ENCODE measurements at regions not wholly inside any gene's neighbourhood (a gene's known extent, or its start where the extent isn't known, plus 50 kb on each side); places are given as distances from the start of the nearest gene placed in this dataset.
"Not testable (repeated sequence)": the region's sequence is repeated elsewhere in the genome, so short reads cannot be mapped to it uniquely, and the experiment has no call there.

- no peak for DNase-seq
Measured at GRCh38 chr6:166718516-166718915, 91.5 kb upstream of the RPS6KA2 start.

GRCh38 chr6:166716910-166717617 lies 90.0 kb upstream of the RPS6KA2 start:
- no peak for DNase-seq

DNA sequence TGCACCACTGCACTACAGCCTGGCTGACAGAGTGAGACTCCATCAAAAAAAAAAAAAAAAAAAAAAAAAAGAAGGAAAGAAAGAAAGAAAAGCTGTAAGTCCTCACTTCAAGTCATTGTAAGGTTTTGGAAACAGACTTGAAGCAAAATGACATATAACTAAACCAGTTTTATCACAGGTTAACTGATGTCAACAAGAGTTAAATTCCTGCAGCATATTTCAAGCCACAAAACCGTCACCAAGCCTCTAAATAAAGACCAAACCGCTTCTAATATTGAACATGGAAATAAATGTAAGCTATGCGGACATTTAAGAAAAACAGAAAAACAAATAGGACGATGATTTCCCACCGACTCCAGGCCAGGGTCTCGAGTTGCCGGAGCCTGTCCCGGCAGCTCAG lies 88.9 kb upstream of the RPS6KA2 start:
- no peak for DNase-seq

GRCh38 chr6:166715065-166715464 lies 88.0 kb upstream of the RPS6KA2 start:
- DNase-seq, result no peak

- no peak for DNase-seq
Measured at GRCh38 chr6:166714581-166714980, 87.5 kb upstream of the RPS6KA2 start.

DNA sequence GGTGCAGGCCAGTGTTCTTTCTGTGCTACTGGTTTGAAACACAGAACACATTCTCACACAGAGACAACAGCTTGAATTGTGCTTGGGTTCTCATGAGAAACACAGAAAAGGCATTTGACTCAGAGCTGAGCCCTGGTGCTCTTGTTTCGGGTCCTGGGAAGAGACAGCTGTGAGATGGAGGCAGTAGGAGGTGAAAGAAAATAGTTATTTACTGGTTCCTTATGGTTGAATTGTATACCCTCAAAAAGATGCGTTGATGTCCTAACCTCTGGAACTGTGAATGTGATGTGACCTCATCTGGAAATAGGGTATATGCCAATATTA lies 87.1 kb upstream of the RPS6KA2 start:
- no peak for DNase-seq

DNA sequence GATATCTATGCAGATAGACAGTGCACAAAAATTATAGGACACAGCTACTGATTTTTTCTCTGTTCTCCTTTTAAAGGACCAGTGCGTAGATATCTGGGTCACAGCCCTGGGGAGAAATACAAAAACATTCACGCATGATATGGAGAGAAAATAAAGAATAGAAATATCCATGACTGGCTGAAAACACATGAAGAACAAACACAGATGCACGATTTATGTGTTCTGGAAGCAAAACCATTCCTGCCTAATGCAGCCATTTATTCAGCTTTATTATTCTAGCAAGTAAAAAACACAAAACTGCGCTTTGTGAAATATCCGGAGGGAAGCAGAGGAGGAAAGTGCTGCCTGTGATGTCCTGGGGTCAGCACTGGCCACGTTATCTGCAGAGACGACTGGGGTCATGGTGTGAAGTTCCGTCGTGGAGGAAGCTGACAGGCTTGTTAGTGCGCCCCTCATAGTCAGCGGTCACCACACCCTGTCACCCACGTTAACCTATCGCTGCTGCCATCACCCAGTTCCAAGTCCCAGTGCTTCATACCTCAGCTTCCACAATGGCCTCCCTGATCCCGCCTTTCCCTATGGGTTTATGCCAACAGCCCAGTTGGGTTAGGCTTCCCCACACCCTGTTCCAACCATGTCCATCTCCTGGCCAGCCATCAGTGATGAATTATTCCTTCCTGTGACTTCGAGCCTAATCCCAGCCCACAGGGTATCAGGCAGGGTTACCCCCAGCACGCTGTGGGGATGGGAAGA lies 86.6 kb upstream of the RPS6KA2 start:
- DNase-seq, result no peak

DNA sequence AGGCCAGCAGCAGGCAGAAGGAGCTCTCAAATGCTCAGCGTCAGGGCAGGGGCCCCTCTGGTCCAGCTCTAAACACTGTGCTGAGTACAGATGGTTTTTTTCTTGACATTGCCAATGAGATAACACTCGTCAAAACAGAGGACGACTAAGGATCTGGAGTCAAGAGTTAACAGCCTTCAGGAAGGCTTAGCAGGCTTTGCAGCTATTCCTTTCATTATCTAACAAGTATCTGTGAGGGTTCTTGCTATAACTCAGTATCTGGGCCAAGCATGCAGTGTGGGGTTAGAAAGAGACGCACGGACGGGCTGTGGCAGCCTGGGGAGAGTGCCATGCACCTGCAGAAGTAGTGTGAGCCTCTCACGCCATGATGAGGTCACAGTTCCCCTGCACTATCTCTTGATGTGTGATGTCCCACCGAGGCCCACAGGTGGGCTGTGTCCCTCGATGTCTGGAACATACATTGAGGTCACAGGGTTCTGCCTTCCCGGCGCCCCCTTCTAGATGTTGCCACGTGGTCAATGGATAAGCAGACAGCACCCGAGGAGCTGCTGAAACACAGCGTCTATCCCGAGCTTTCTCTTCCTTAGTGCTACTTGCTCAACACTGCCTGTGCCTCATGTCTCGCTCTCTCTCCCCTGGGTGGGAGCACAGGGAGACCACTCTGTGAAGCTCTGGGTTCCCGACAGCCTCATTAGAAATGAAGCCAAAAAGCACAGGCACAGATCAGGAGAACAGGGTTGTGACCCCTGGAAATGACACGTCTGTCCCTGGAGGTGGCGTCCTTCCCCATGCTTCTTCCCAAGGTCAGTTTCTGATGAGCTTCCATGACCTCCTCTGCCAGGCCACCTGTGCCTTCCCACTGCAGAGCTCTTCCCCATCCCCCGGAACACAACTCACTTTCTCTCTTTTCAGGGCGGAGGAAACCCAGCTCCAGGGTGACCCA lies 85.5 kb upstream of the RPS6KA2 start:
- DNase-seq, result no peak

DNA sequence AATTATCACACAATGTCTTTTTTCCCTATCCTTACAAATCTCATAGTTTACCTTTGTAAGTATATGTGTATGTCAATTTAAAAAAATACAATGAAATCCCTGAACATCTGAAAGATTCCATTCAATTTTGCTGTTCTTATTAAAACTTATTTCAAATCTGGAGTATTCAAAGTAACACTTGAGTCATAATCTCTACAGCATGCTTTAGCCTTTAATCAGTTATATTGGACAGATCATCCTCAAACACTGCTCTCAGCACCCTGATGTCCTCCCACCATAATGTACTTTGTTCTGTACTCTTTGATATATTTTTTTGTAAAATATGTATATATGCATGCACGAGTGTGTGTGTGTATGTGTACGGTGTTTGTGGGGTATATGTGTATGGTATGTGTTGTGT lies 83.0 kb upstream of the RPS6KA2 start:
- DNase-seq, result no peak

DNA sequence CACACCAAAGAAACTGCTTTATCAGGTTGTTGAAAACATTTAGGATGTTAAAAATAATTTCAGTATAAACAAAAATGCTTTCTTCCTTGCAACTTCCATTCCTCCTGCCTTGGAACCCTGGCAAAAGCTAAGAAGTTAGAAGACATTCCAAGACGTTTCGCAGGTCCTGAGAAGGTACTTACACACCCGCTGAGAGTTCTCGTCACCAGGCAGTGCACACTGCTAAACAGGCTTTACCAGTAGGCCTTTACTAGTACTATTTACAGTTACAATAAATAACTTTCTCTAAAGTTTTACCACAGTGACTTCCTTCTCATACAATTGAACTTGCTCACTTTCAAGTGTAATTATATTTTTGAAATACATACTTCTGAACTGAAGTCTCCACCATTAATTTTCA lies 81.4 kb upstream of the RPS6KA2 start:
- DNase-seq, result no peak

DNA sequence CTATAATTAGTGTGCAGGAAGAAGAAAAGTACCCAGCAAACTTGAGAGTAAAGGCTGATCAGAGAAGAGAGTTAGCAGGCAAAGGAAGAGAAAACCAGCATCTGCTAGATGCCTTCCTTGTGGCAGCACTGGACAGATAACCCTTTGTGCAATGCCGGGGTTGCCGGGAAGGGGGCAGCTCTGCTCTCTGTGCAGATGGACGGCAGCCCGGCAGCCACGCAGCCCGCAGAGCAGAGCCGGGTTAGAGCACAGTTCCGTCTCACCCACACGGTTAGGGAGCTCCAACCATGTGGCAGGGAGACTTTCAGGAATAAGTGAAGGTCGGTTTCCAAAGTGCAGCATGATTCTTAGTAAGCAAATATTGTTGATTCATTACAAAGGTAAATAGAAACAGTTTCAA lies 80.0 kb upstream of the RPS6KA2 start:
- peak; percentile 18 for DNase-seq

GRCh38 chr6:166705069-166705468 lies 78.0 kb upstream of the RPS6KA2 start:
- no peak for DNase-seq

- DNase-seq, result no peak
Measured at GRCh38 chr6:166704171-166704570, 77.1 kb upstream of the RPS6KA2 start.

DNA sequence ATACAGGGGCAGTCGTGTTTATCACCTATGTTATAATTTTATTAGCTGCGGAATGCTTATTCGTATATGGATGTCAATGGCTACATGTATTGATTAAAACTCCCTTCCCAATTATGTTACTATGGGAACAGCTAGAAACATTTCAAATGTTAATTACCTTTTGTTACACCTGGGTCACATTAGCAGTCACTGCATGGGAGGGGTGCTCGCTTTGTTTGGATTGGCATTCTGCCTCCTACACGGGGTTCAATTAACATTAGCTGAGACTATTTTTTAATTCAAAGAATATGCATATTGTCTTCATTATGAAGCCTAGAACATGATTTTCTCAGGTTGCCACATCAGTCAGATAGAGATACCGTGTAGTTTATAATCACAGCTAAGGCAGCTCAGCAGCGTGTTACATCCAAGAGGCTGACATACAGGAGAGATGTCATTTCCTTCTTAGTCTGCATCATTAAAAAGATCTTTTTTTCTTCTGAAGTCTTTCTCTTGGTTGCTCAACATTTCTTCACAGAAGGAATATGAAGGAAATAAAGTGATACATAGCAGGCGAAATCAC lies 76.2 kb upstream of the RPS6KA2 start:
- DNase-seq, result no peak

DNA sequence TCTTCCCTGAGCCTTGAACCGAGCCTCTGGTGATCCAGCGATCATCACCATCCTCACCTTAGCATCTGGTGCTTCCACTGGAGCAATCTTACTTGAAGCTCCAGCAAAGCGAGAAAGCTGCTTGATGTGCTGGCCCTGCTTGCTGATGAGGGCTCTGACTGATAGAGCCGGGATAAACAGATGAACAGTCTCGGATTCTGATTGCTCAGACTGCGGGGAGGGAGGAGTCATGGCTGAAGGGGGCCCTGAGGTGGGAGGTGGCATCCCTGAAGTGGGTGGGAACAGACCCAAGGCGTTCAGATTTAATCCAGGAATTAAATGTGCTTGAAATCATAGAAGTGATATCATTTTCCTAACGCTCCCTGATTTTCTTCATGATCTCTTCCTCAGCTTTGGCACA lies 74.4 kb upstream of the RPS6KA2 start:
- not testable (repeated sequence) for DNase-seq

DNA sequence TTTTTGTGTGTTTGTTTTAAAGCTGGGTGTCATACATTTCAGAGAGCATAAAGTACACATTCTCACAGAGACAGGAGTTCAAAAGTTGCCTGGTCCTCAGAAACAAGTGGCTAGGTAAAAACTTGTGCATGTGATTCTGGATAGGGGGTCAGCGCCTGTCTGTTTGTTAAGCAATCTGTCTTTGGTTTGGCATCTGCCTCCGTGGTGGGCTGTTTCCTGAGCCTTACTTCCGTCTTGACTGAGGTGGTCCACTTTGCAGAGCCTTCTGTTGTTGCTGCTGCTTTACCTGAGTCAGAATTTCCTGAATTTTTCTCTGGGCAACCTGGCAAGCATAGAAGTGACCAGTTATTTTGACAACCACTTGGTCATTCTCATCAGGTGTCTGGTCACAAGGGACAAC lies 73.8 kb upstream of the RPS6KA2 start:
- not testable (repeated sequence) for DNase-seq

DNA sequence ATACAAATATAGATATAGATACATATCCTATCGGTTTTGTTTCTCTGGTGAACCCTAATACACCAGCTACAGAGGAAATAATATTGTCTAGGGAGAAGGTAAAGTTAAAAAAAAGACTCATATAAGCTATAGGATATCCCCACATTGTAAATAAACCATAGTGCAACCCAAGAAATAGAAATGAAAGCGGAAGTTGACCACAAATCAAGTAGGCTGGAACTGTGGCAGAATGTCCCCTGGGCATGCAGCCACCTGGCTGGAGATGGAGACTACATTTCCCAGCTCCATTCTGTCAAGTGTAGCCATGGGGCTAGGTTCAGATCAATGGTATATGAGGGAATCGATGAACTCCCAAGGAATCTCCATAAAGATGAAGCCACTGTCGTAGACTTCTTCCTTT lies 70.1 kb upstream of the RPS6KA2 start:
- DNase-seq, result no peak

DNA sequence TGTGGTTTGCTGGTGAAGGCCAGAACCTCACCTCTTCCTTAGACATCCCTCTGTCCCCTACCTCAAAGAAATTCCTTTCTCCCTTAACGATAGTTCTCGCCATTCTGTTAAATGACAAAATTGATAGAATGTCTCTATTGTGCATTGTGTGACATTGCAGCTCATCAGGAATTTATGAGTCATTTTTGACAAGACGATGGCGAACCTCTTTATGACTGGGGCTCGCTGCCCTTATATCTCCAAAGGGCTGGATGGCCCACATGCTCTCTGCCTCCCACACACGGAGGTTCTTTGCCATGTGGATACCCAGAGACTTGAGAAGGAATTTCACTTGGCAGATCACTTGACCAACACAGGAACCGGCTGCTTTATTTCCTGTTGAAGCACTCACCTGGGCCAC lies 66.8 kb upstream of the RPS6KA2 start:
- DNase-seq, result no peak

DNA sequence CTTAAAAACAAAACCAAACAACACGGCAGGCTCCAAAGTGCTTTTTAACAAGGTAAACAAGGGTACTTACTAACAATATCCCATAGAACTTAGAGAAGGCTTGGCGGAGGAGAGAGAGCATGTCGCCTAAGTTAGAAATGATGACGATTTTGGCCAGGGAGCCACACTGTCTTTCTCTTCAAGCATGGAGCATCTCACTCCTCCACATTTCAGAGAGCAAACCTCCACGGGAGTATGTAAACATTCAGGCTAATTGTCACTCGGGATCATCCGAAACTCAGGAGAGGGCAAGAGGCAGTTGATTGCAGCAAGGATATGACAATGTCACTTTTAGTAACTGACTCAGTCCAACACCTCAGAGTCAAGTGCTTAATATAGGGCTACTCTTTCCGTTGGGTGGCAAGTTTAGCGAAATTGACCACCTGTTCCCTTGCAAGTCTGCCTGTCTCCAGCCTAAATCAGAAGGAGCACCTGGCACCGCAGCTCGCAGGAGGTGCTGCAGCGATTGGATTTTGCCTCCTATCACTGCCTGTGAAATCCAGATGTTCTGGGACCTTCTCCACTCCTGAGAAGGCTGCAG lies 65.8 kb upstream of the RPS6KA2 start:
- no peak for DNase-seq

DNA sequence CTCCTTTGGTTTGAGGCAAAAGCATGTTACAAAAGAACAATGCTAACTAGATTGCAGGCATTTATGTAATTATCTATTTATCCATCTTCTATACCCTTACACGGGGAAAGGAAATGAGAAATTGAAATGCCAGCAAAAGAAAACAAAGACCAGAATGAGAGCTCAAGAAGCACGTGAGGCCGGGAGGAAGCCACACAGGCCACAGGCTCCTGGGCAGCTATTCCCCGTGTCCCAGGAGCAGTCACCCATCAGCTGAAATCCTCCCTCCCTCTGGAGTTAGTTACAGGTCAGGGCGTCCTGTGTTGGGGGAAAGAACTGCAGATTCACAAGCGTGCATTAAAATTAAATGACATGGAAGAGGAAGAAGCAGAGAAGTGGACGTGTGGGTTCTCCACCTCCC lies 64.7 kb upstream of the RPS6KA2 start:
- DNase-seq, result no peak

DNA sequence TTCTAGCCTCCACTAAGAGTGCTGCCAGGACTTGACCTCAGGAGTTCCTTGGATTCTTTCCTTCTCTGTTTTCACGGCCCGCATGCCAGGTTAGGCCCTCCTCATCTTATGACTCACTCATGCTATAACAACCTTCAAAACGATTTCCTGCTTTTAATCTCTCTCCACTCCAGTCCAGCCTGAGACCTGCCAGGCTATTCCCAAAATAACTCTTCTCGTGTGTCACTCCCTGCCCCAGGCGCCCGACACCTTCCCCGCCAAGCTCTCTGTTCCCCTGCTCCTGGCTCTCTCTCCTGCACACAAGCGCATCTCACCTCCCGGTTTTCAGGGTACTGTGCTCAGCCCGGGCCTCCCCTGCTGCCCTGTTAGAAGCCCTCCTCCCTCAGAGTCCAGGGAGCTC lies 64.1 kb upstream of the RPS6KA2 start:
- no peak for DNase-seq

DNA sequence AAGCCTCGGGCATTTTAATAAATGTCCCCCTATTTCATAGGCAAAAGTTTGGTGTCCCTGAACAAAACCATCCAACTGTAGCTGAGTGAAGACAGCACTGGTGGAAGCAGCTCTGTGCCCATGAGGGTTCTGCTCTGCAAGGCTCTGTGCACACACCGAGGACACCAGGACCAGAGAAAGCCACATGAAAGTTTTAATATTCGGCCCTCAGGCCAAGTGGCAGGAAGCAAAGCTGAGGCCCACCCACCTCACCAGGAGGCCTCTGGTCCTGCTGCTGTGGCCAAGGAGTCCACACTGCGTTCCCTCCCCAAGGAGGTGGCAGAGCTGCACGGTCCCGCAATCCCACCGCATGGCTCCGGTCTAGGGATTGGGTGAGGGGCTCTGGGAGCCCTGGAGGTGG lies 62.6 kb upstream of the RPS6KA2 start:
- no peak for DNase-seq

DNA sequence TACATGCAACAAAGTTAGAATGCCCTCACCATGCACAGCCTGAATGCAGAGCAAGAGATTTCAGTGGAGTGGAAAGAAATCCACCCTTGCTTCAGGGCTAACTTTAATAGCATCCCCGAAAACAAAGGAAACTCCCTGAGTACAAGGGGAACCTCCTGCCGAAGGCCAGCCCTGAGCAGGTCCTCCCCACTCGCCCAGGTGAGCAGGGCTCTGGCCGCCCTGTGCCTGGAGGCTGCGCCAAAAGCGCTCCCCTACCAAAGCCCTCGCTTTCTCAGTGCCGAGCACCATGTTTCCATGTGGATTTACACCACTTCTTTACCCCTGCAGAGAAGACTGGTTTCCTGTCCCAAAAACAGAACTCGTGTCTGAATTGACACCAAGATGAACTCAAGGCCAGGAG lies 61.9 kb upstream of the RPS6KA2 start:
- DNase-seq, result no peak
